PC-9 (cell line): ENCODE measurements at regions not wholly inside any gene's neighbourhood (a gene's known extent, or its start where the extent isn't known, plus 50 kb on each side); places are given as distances from the start of the nearest gene placed in this dataset.

ENCODE experiments used
- CTCF ChIP-seq: fragments of 200-600 bp; sonication (generic); conservative IDR thresholded peaks from 2 replicates; pipeline ENCODE4 v1.6.1; 2017; ENCODE audit warnings: mixed run types, antibody characterized with exemption, mild to moderate bottlenecking, moderate library complexity
- EZH2 ChIP-seq: fragments of 200-600 bp; sonication (generic); IDR thresholded peaks from 2 replicates; pipeline ENCODE4 v1.8.0; 2017; ENCODE audit warnings: antibody characterized with exemption, low read depth

GRCh38 chr2:215718436-215718835, 282.6 kb upstream of the FN1 start:
- TF ChIP-seq CTCF (no peak), EZH2 (no peak)
